NCI-H2227 treated with DMSO at 0.1 percent for 48 hours (cell line): ENCODE measurements at regions not wholly inside any gene's neighbourhood (a gene's known extent, or its start where the extent isn't known, plus 50 kb on each side); places are given as distances from the start of the nearest gene placed in this dataset.
"Not testable (repeated sequence)": the region's sequence is repeated elsewhere in the genome, so short reads cannot be mapped to it uniquely, and the experiment has no call there.

Experiments
- DNase-seq: peaks from one replicate; lab custom pipeline; 2025; lab: John Stamatoyannopoulos, UW

DNA sequence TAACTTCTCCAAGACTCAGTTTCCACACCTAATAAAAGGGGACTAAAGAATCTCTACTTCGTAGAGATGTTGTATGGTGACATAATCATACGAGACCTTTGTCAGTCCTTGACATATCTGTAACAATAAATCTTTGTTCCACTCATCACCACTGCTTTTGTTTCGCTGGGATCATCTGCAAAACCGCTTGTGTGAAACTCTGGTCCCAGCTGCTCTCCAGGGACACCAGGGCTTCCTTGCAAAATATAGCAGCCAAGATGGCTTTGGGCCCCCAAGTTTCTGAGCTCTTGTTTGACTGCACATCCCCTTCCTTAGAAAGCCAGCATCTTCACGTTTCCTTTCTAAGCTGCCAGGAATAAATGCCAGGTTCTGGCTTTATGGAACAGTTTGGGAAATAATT lies 110.5 kb upstream of the RRN3 start:
- DNase-seq = not testable (repeated sequence)

DNA sequence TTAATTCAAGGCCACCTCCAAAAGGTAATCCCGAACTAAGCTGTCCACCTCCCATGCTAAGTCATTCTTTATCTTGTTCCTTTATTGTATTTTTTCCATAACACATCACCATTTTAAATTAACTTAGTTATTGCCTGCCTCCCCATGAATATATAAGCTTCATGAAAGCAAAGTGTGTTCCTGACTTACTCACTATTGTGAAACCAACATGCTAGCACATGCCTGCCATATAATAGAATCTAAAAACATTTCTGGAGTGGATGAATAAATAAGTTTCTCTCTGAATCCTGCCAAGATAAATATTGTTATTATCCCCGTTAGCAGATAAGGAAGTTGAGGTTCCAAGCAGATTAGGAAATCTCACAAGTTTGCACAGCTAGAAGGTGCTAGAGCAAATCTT lies 98.7 kb upstream of the RRN3 start:
- DNase-seq = not testable (repeated sequence)

DNA sequence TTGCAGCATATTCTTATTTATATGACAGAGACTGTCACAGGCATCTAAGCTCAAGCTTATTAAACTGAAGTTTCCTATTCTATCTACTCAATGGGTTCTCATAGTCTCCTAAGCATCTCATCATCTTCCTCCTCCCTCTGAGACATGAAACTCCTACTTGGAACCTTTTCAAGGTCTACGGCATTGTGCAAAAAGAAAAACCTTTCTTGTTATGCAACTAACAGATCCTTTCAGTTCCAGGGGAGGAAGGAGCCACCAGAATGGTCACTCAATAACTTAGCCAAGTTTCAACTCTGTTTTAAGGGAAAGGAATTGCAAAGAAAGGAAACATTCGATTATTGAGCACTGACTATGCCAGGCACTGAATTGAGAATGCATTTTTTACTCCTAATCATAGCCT lies 98.1 kb upstream of the RRN3 start:
- DNase-seq = not testable (repeated sequence)

DNA sequence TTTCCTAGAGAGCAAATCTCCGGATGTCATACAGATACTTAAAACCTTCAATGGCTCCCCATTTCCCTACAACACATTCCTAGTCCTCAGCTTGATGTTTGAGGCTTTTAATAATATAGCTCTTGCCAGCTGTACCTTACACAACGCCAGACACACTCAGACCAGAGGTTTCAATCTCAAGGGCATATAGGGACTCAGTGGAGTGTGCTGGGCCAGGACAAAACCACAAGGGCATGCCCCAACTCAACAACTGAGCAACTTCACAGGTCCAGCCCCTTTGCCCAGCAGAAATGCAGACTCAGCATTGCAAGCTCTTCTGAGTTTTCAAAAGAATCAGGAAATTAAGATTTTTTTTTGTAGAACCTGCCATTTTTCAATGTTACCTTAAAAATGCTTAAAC lies 95.4 kb upstream of the RRN3 start:
- not testable (repeated sequence) for DNase-seq
